Right lobe of liver (tissue), 4 donors: ENCODE measurements at regions not wholly inside any gene's neighbourhood (a gene's known extent, or its start where the extent isn't known, plus 50 kb on each side); places are given as distances from the start of the nearest gene placed in this dataset.
"Not testable (repeated sequence)": the region's sequence is repeated elsewhere in the genome, so short reads cannot be mapped to it uniquely, and the experiment has no call there.

Source experiments
- CTCF ChIP-seq, 4 donors: fragments of 200-600 bp in 3 of 4; fragments of 450-650 bp in 1 of 4; IDR thresholded peaks; one replicate each; pipeline versions ENCODE4 v1.5.1 to v1.8.0; 2016 to 2022; ENCODE audit warnings: antibody characterized with exemption in 4 of 4, mild to moderate bottlenecking in 2 of 4
- POLR2A ChIP-seq: fragments of 450-650 bp; IDR thresholded peaks from one replicate; pipeline ENCODE4 v1.6.1; 2017; ENCODE audit warnings: antibody characterized with exemption, mild to moderate bottlenecking
- donor health status: DM: no; HTN: no; CAD: no.
- donor health status: DM: no; HTN: no; CAD: no.
- donor health status: DM: no; HTN: yes; CAD: no.

- not testable (repeated sequence) for TF ChIP-seq CTCF (IDR thresholded peaks at IDR 0.05); POLR2A
Observed at GRCh38 chr12:8399496-8400034, 56.2 kb upstream of the CLEC6A start.
